Muscle of back (tissue), 3 donors: ENCODE measurements at regions not wholly inside any gene's neighbourhood (a gene's known extent, or its start where the extent isn't known, plus 50 kb on each side); places are given as distances from the start of the nearest gene placed in this dataset.

ENCODE experiments used
- DNase-seq, 3 donors: peaks; one replicate each; pipeline versions ENCODE4 v3.0.0 to v3.0.0-alpha.2; 2013

GRCh38 chr2:196439760-196440159, 199.8 kb upstream of the CCDC150 start:
- DNase-seq, result no peak

GRCh38 chr2:196440413-196440812, 199.1 kb upstream of the CCDC150 start:
- peak in 1 of 3 donors; percentile 47 for DNase-seq

GRCh38 chr2:196441527-196441926, 198.0 kb upstream of the CCDC150 start:
- DNase-seq, result no peak

- no peak for DNase-seq
Measured at GRCh38 chr2:196442211-196442610, 197.3 kb upstream of the CCDC150 start.

GRCh38 chr2:196444442-196444841, 195.1 kb upstream of the CCDC150 start:
- no peak for DNase-seq

GRCh38 chr2:196445991-196446390, 193.5 kb upstream of the CCDC150 start:
- no peak for DNase-seq

- DNase-seq, result no peak
Measured at GRCh38 chr2:196448407-196449079, 191.0 kb upstream of the CCDC150 start.

- no peak for DNase-seq
Measured at GRCh38 chr2:196449083-196449482, 190.4 kb upstream of the CCDC150 start.

GRCh38 chr2:196452758-196453157, 186.8 kb upstream of the CCDC150 start:
- DNase-seq, result no peak

- DNase-seq, result peak; percentile 23 to 65 (median 53)
Measured at GRCh38 chr2:196453613-196454047, 185.9 kb upstream of the CCDC150 start.

- DNase-seq, result no peak
Measured at GRCh38 chr2:196454492-196454891, 185.0 kb upstream of the CCDC150 start.

GRCh38 chr2:196459539-196459938, 180.0 kb upstream of the CCDC150 start:
- no peak for DNase-seq

- no peak for DNase-seq
Measured at GRCh38 chr2:196463706-196464105, 175.8 kb upstream of the CCDC150 start.

- DNase-seq, result no peak
Measured at GRCh38 chr2:196464311-196464710, 175.2 kb upstream of the CCDC150 start.

GRCh38 chr2:196466581-196466980, 172.9 kb upstream of the CCDC150 start:
- DNase-seq, result no peak

GRCh38 chr2:196468394-196468793, 171.1 kb upstream of the CCDC150 start:
- no peak for DNase-seq

GRCh38 chr2:196473617-196474016, 165.9 kb upstream of the CCDC150 start:
- DNase-seq, result peak in 1 of 3 donors; percentile 20

- DNase-seq, result no peak
Measured at GRCh38 chr2:196475611-196476010, 163.9 kb upstream of the CCDC150 start.

- no peak for DNase-seq
Measured at GRCh38 chr2:196478588-196478987, 160.9 kb upstream of the CCDC150 start.

- DNase-seq, result peak in 1 of 3 donors; percentile 28
Measured at GRCh38 chr2:196479350-196479749, 160.2 kb upstream of the CCDC150 start.

- no peak for DNase-seq
Measured at GRCh38 chr2:196480653-196481323, 158.7 kb upstream of the CCDC150 start.

- DNase-seq, result peak; percentile 4 to 41 (median 18)
Measured at GRCh38 chr2:196481324-196481697, 158.2 kb upstream of the CCDC150 start.
